ENCODE measurements at regions not wholly inside any gene's neighbourhood (a gene's known extent, or its start where the extent isn't known, plus 50 kb on each side); places are given as distances from the start of the nearest gene placed in this dataset.

DNA sequence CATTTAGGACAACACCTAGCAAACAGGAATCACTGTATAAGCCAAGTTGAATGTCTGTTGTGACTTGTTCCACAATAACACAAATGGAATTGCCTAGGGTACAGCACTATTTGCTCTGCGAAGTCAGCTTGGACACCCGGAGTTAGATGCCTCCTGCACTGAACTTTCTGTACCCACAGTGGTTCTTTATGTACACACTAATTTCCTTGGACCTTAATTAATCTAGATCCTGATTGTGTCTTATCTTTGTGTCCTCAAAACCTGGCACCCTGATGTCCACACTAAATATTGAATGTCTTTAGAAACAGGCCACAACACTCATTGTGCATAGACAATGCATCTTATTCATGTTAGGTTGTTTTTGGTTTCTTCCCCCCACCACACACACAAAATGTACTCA lies 278.9 kb upstream of the NR2F2 start:
- TF ChIP-seq, protein P1, sequence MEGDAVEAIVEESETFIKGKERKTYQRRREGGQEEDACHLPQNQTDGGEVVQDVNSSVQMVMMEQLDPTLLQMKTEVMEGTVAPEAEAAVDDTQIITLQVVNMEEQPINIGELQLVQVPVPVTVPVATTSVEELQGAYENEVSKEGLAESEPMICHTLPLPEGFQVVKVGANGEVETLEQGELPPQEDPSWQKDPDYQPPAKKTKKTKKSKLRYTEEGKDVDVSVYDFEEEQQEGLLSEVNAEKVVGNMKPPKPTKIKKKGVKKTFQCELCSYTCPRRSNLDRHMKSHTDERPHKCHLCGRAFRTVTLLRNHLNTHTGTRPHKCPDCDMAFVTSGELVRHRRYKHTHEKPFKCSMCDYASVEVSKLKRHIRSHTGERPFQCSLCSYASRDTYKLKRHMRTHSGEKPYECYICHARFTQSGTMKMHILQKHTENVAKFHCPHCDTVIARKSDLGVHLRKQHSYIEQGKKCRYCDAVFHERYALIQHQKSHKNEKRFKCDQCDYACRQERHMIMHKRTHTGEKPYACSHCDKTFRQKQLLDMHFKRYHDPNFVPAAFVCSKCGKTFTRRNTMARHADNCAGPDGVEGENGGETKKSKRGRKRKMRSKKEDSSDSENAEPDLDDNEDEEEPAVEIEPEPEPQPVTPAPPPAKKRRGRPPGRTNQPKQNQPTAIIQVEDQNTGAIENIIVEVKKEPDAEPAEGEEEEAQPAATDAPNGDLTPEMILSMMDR (IDR thresholded peaks at IDR 0.05; ENCODE audit: low read depth, low read length), result no peak; the same call in 1 of the 2 replicates
- no peak for TF ChIP-seq EZH2phosphoT487 (IDR thresholded peaks at IDR 0.05; ENCODE audit: low read depth)

Data from OCI-LY3 (cell line).